CD8-positive, alpha-beta memory T cell (primary cell): ENCODE measurements at regions not wholly inside any gene's neighbourhood (a gene's known extent, or its start where the extent isn't known, plus 50 kb on each side); places are given as distances from the start of the nearest gene placed in this dataset.

Experiments
- CTCF ChIA-PET: fragments of 350-600 bp; sonication (Branson Sonifier 250); formaldehyde crosslinking; loops from one replicate; lab custom pipeline; 2021; ENCODE audit warnings: antibody characterized with exemption; lab: Charles Lee
- POLR2A ChIA-PET: fragments of 350-600 bp; sonication (Branson Sonifier 250); formaldehyde crosslinking; loops from one replicate; lab custom pipeline; 2021; ENCODE audit warnings: antibody characterized with exemption; lab: Charles Lee
- DNase-seq, 5 donors: peaks; one replicate each; pipeline versions ENCODE4 v3.0.0 to v3.0.0-alpha.2; 2020 to 2022; ENCODE audit warnings: mixed read lengths in 1 of 5
- H3K27ac ChIP-seq: one replicate; pipeline ENCODE4 v1.7.0; 2013; ENCODE audit warnings: low read depth, mild to moderate bottlenecking, low read length, moderate library complexity
- H3K27me3 ChIP-seq: 2 replicates; pipeline ENCODE4 v1.7.0; 2013; ENCODE audit warnings: low read length, mild to moderate bottlenecking; ENCODE audit not compliant: insufficient read depth, poor library complexity, severe bottlenecking
- H3K36me3 ChIP-seq: 2 replicates; pipeline ENCODE4 v1.7.0; 2013; ENCODE audit warnings: mild to moderate bottlenecking, low read length, moderate library complexity; ENCODE audit not compliant: insufficient read depth
- H3K4me1 ChIP-seq: 2 replicates; pipeline ENCODE4 v1.7.0; 2013; ENCODE audit warnings: mild to moderate bottlenecking, low read length, moderate library complexity; ENCODE audit not compliant: insufficient read depth
- H3K4me3 ChIP-seq: 2 replicates; pipeline ENCODE4 v1.7.0; 2013; ENCODE audit warnings: mild to moderate bottlenecking, low read length
- H3K9me3 ChIP-seq: 2 replicates; pipeline ENCODE4 v1.7.0; 2013; ENCODE audit warnings: mild to moderate bottlenecking, low read length
- H3K27ac Mint-ChIP-seq, 8 donors: one replicate each; pipeline ENCODE4 v1.8.0; 2020 to 2021; ENCODE audit warnings: mixed read lengths in 8 of 8, mild to moderate bottlenecking in 6 of 8, inconsistent platforms in 3 of 8, moderate library complexity in 3 of 8
- H3K27me3 Mint-ChIP-seq, 2 donors: one replicate each; pipeline ENCODE4 v1.8.0; 2020 to 2021; ENCODE audit warnings: mixed read lengths in 2 of 2, mild to moderate bottlenecking in 1 of 2, moderate library complexity in 1 of 2
- H3K36me3 Mint-ChIP-seq, 3 donors: one replicate each; pipeline ENCODE4 v1.8.0; 2020 to 2021; ENCODE audit warnings: mixed read lengths in 3 of 3, inconsistent platforms in 1 of 3, mild to moderate bottlenecking in 1 of 3
- H3K4me1 Mint-ChIP-seq, 3 donors: one replicate each; pipeline ENCODE4 v1.8.0; 2020 to 2021; ENCODE audit warnings: mixed read lengths in 3 of 3, inconsistent platforms in 1 of 3, mild to moderate bottlenecking in 1 of 3
- H3K4me3 Mint-ChIP-seq, 7 donors: one replicate each; pipeline ENCODE4 v1.8.0; 2020 to 2021; ENCODE audit warnings: mixed read lengths in 7 of 7, mild to moderate bottlenecking in 6 of 7, moderate library complexity in 4 of 7, inconsistent platforms in 2 of 7
- H3K9me3 Mint-ChIP-seq, 5 donors: one replicate each; pipeline ENCODE4 v1.8.0; 2020 to 2022; ENCODE audit warnings: mixed read lengths in 5 of 5, mild to moderate bottlenecking in 3 of 5, moderate library complexity in 2 of 5, inconsistent platforms in 1 of 5

GRCh38 chr1:36735436-36735835 is 252.7 kb upstream of the CSF3R start:
- Mint-ChIP-seq H3K4me1 (no peaks in the 10 kb centered on the region), H3K36me3 (no peaks in the 10 kb centered on the region), H3K27me3 (peaks cover 33 to 68% of the 10 kb centered on the region in 2 donors), H3K9me3 (no peaks in the 10 kb centered on the region), H3K4me3 (no peak overlapping the region), H3K27ac (no peak overlapping the region)
- Histone ChIP-seq H3K4me3 (no peak overlapping the region), H3K36me3 (no peaks in the 10 kb centered on the region), H3K4me1 (no peaks in the 10 kb centered on the region), H3K9me3 (no peaks in the 10 kb centered on the region), H3K27ac (no peak overlapping the region), H3K27me3 (no peaks in the 10 kb centered on the region)
- CTCF ChIA-PET = no interaction called here
- no peak for DNase-seq
- POLR2A ChIA-PET = no interaction called here

GRCh38 chr1:36734356-36734755 is 251.6 kb upstream of the CSF3R start:
- H3K27me3 Mint-ChIP-seq = peaks cover 37 to 63% of the 10 kb centered on the region in 2 donors
- no peak overlapping the region for H3K27ac Mint-ChIP-seq
- H3K4me1 ChIP-seq = no peaks in the 10 kb centered on the region
- no peaks in the 10 kb centered on the region for H3K9me3 Mint-ChIP-seq
- no peaks in the 10 kb centered on the region for H3K9me3 ChIP-seq
- H3K4me3 ChIP-seq = no peak overlapping the region
- DNase-seq = no peak
- H3K27ac ChIP-seq = no peak overlapping the region
- H3K27me3 ChIP-seq = no peaks in the 10 kb centered on the region
- no peaks in the 10 kb centered on the region for H3K36me3 Mint-ChIP-seq
- H3K36me3 ChIP-seq = no peaks in the 10 kb centered on the region
- H3K4me1 Mint-ChIP-seq = no peaks in the 10 kb centered on the region
- POLR2A ChIA-PET = no interaction called here
- no peak overlapping the region for H3K4me3 Mint-ChIP-seq
- CTCF ChIA-PET = no interaction called here

- no peaks in the 10 kb centered on the region for H3K36me3 ChIP-seq
- CTCF ChIA-PET = no interaction called here
- Mint-ChIP-seq H3K4me1 (no peaks in the 10 kb centered on the region), H3K4me3 (no peak overlapping the region), H3K27me3 (peaks cover 34 to 64% of the 10 kb centered on the region in 2 donors), H3K9me3 (no peaks in the 10 kb centered on the region), H3K27ac (no peak overlapping the region), H3K36me3 (no peaks in the 10 kb centered on the region)
- H3K4me3 ChIP-seq = no peak overlapping the region
- POLR2A ChIA-PET = no interaction called here
- DNase-seq = no peak
- H3K9me3 ChIP-seq = no peaks in the 10 kb centered on the region
- no peak overlapping the region for H3K27ac ChIP-seq
- no peaks in the 10 kb centered on the region for H3K27me3 ChIP-seq
- H3K4me1 ChIP-seq = no peaks in the 10 kb centered on the region
These were observed 251.0 kb upstream of the CSF3R start for GRCh38 chr1:36733748-36734147.

GRCh38 chr1:36732015-36732356 is 249.3 kb upstream of the CSF3R start:
- no peak for DNase-seq
- ChIA-PET CTCF (no interaction called here), POLR2A (no interaction called here)
- no peaks in the 10 kb centered on the region for H3K9me3 Mint-ChIP-seq
- no peaks in the 10 kb centered on the region for H3K36me3 Mint-ChIP-seq
- Histone ChIP-seq H3K27me3 (no peaks in the 10 kb centered on the region), H3K4me3 (no peak overlapping the region), H3K27ac (no peak overlapping the region), H3K9me3 (no peaks in the 10 kb centered on the region), H3K36me3 (no peaks in the 10 kb centered on the region), H3K4me1 (no peaks in the 10 kb centered on the region)
- no peaks in the 10 kb centered on the region for H3K4me1 Mint-ChIP-seq
- H3K27ac Mint-ChIP-seq = peak overlapping the region in 1 of 8 donors; percentile 7
- H3K4me3 Mint-ChIP-seq = no peak overlapping the region
- H3K27me3 Mint-ChIP-seq = peaks cover 25 to 53% of the 10 kb centered on the region in 2 donors

- Mint-ChIP-seq H3K27ac (peak overlapping the region in 1 of 8 donors; percentile 16), H3K4me1 (no peaks in the 10 kb centered on the region), H3K27me3 (peaks cover 25 to 49% of the 10 kb centered on the region in 2 donors), H3K9me3 (no peaks in the 10 kb centered on the region), H3K36me3 (no peaks in the 10 kb centered on the region), H3K4me3 (no peak overlapping the region)
- Histone ChIP-seq H3K4me1 (no peaks in the 10 kb centered on the region), H3K36me3 (no peaks in the 10 kb centered on the region), H3K9me3 (no peaks in the 10 kb centered on the region), H3K27ac (no peak overlapping the region), H3K27me3 (no peaks in the 10 kb centered on the region), H3K4me3 (no peak overlapping the region)
- no peak for DNase-seq
- ChIA-PET CTCF (no interaction called here), POLR2A (no interaction called here)
These were observed 248.7 kb upstream of the CSF3R start for GRCh38 chr1:36731226-36732014.

- ChIA-PET POLR2A (no interaction called here), CTCF (no interaction called here)
- H3K4me1 ChIP-seq = no peaks in the 10 kb centered on the region
- no peaks in the 10 kb centered on the region for H3K36me3 ChIP-seq
- no peak for DNase-seq
- no peaks in the 10 kb centered on the region for H3K9me3 ChIP-seq
- no peaks in the 10 kb centered on the region for H3K36me3 Mint-ChIP-seq
- H3K9me3 Mint-ChIP-seq = no peaks in the 10 kb centered on the region
- no peak overlapping the region for H3K27ac ChIP-seq
- no peaks in the 10 kb centered on the region for H3K27me3 ChIP-seq
- H3K4me1 Mint-ChIP-seq = no peaks in the 10 kb centered on the region
- no peak overlapping the region for H3K27ac Mint-ChIP-seq
- H3K27me3 Mint-ChIP-seq = peaks cover 29 to 45% of the 10 kb centered on the region in 2 donors
- H3K4me3 ChIP-seq = no peak overlapping the region
- no peak overlapping the region for H3K4me3 Mint-ChIP-seq
These were observed 247.9 kb upstream of the CSF3R start for GRCh38 chr1:36730599-36730998.

GRCh38 chr1:36729716-36730510 is 247.2 kb upstream of the CSF3R start:
- no peak overlapping the region for H3K4me3 Mint-ChIP-seq
- no peaks in the 10 kb centered on the region for H3K9me3 Mint-ChIP-seq
- no peak overlapping the region for H3K27ac Mint-ChIP-seq

GRCh38 chr1:36729289-36729688 is 246.6 kb upstream of the CSF3R start:
- Mint-ChIP-seq H3K4me1 (no peaks in the 10 kb centered on the region), H3K27ac (no peak overlapping the region), H3K27me3 (peaks cover 17 to 39% of the 10 kb centered on the region in 2 donors), H3K9me3 (no peaks in the 10 kb centered on the region), H3K4me3 (no peak overlapping the region), H3K36me3 (no peaks in the 10 kb centered on the region)
- DNase-seq = no peak
- Histone ChIP-seq H3K4me3 (no peak overlapping the region), H3K4me1 (no peaks in the 10 kb centered on the region), H3K27ac (no peak overlapping the region), H3K27me3 (no peaks in the 10 kb centered on the region), H3K9me3 (no peaks in the 10 kb centered on the region), H3K36me3 (no peaks in the 10 kb centered on the region)
- POLR2A ChIA-PET = no interaction called here
- CTCF ChIA-PET = no interaction called here

More at GRCh38 chr1:36729716-36730510, 247.2 kb upstream of the CSF3R start:
- H3K4me3 ChIP-seq = no peak overlapping the region
- Mint-ChIP-seq H3K4me1 (no peaks in the 10 kb centered on the region), H3K27me3 (peaks cover 22 to 42% of the 10 kb centered on the region in 2 donors), H3K36me3 (no peaks in the 10 kb centered on the region)
- ChIA-PET POLR2A (no interaction called here), CTCF (no interaction called here)
- no peak overlapping the region for H3K27ac ChIP-seq
- H3K27me3 ChIP-seq = no peaks in the 10 kb centered on the region
- no peaks in the 10 kb centered on the region for H3K4me1 ChIP-seq
- DNase-seq = no peak
- H3K36me3 ChIP-seq = no peaks in the 10 kb centered on the region
- no peaks in the 10 kb centered on the region for H3K9me3 ChIP-seq
